ENCODE measurements at regions not wholly inside any gene's neighbourhood (a gene's known extent, or its start where the extent isn't known, plus 50 kb on each side); places are given as distances from the start of the nearest gene placed in this dataset.
"Not testable (repeated sequence)": the region's sequence is repeated elsewhere in the genome, so short reads cannot be mapped to it uniquely, and the experiment has no call there.

- TF ChIP-seq POLR2A (IDR thresholded peaks at IDR 0.05; ENCODE audit: low read depth, low read length), result no peak
- DNase-seq (ENCODE audit: insufficient read length, low spot score), result peak; percentile 33
- FAIRE-seq, result no peak
Measured at GRCh38 chr20:5696011-5696559, 54.1 kb upstream of the SHLD1 start.

DNA sequence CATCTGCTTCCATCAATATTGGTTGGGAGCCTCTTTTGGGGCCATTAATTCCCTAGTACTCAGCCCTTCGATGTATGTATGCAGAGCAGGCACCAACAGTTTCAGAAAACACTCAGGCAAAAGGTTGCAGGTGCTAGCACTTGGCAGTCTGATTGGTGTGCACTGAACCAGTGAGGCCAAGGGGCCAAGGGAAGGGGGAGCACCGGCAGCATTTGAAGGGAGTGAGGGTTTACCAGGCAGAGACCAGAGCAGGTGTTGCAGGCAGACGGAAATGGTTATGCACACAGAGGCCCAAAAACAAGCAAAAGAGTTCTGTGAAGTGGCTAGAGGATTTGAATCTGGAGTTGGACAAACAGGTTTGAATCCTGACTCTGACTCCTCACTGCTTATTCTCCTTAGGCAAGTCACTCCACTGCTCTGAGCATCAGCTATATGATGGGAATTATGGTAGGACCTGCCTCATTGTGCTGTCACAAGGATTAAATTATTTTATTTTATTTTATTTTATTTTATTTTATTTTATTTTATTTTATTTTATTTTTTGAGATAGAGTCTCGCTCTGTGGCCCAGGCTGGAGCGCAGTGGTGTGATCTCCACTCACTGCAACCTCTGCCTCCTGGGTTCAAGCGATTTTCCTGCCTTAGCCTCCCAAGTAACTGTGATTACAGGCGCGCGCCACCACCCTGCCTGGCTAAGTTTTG, 58.1 kb upstream of the SHLD1 start:
- FAIRE-seq (no peak), DNase-seq (ENCODE audit: insufficient read length, low spot score) (no peak)
- TF ChIP-seq POLR2A (IDR thresholded peaks at IDR 0.05; ENCODE audit: low read depth, low read length), result no peak

GRCh38 chr20:5689463-5689862, 60.7 kb upstream of the SHLD1 start:
- no peak for TF ChIP-seq POLR2A (IDR thresholded peaks at IDR 0.05; ENCODE audit: low read depth, low read length)
- FAIRE-seq (no peak), DNase-seq (ENCODE audit: insufficient read length, low spot score) (no peak)

- FAIRE-seq (no peak), DNase-seq (ENCODE audit: insufficient read length, low spot score) (no peak)
Measured at GRCh38 chr20:5688431-5688972, 61.7 kb upstream of the SHLD1 start.

GRCh38 chr20:5687884-5688283, 62.3 kb upstream of the SHLD1 start:
- no peak for FAIRE-seq
- DNase-seq (ENCODE audit: insufficient read length, low spot score), result no peak
- no peak for TF ChIP-seq POLR2A (IDR thresholded peaks at IDR 0.05; ENCODE audit: low read depth, low read length)

More at GRCh38 chr20:5688431-5688972, 61.7 kb upstream of the SHLD1 start:
- TF ChIP-seq POLR2A (IDR thresholded peaks at IDR 0.05; ENCODE audit: low read depth, low read length), result no peak

DNA sequence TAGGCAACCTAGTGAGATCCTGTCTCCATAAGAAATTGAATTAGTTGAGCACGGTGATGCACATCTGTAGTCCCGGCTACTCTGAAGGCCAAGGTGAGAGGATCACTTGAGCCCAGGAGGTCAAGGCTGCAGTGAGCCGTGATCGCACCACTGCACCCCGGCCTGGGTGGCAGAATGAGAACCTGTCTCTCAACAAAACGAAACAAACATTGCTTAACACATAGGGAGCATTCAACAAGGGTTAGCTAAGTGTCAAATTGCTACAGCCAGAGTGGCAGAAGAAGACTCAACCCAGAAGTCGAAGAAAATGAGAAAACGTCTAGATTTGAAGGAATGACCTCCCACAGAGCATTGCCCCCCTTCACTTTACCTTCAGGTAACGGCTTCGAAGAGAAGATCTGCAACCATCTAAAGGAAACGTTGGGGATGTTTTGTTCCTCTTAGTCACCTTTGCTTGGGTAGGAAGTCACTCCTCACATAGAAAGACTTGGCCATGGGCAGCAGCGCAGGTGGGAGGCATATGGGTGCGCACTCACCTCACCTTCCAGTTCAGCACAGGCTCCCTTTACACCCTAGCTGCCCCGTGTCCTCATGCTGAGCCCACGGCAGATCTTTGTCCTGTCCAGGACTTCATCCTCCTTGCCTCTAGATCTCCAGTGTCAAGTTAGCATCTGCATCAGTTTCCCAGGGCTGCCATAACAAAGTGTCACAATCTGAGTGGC, 63.7 kb upstream of the SHLD1 start:
- DNase-seq (ENCODE audit: insufficient read length, low spot score), result no peak
- TF ChIP-seq POLR2A (IDR thresholded peaks at IDR 0.05; ENCODE audit: low read depth, low read length), result no peak
- FAIRE-seq, result no peak

DNA sequence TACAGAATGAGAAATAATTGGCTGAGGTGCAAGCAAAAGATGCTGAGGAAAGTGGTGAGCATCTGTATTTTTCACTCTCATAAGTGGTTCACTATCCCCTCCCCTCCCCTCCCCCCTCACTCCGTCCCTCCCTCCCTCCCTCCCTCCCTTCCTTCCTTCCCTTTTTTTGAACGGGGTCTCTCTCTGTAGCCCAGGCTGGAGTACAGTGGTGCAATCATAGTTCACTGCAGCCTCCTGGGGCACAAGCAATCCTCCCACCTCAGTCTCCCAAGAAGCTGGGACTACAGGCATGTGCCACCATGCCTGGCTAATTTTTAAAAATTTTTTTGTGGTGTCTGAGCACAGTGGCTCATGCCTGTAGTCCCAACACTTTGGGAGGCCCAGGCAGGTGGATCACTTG, 67.6 kb upstream of the SHLD1 start:
- not testable (repeated sequence) for DNase-seq (ENCODE audit: insufficient read length, low spot score); FAIRE-seq

- DNase-seq (ENCODE audit: insufficient read length, low spot score), result no peak
- TF ChIP-seq POLR2A (IDR thresholded peaks at IDR 0.05; ENCODE audit: low read depth, low read length), result no peak
- FAIRE-seq, result no peak
Measured at GRCh38 chr20:5680192-5680591, 69.4 kb upstream of the GPCPD1 start.

GRCh38 chr20:5678777-5679176, 68.0 kb upstream of the GPCPD1 start:
- no peak for DNase-seq (ENCODE audit: insufficient read length, low spot score)
- no peak for TF ChIP-seq POLR2A (IDR thresholded peaks at IDR 0.05; ENCODE audit: low read depth, low read length)
- no peak for FAIRE-seq

DNA sequence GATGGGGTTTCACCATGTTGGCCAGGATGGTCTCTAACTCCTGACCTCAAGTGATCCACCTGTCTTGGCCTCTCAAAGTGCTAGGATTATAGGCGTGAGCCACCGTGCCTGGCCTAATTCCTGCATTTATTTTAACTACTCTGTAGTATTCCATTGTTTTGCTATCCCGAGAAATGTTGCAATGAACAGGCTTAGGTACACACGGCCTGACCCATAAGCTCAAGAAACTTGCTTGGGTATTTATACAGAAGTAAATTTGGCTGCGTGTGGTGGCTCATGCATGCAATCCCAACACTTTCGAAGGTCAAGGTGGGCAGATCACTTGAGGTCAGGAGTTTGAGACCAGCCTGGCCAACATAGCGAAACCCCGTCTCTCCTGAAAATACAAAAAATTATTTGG, 67.1 kb upstream of the GPCPD1 start:
- not testable (repeated sequence) for DNase-seq (ENCODE audit: insufficient read length, low spot score); FAIRE-seq

DNA sequence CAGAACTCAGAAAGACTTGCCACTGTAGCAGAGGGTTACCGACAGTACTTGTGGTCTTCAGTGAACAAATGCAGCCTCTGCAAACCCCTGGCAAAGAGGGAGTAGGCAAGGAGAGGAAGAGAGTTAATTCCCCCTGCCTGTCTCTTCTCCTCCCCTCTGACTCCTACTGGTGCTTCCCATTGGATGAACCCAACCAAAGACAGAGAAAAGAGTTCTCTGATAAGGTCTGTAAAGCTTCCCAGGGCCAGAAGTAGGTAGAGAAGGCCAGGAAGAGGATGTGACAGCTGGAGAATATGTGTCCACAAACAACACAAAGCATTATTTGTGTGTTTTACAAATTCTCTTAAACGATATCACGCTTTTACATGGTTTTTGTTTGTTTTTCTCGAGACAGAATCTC, 66.6 kb upstream of the GPCPD1 start:
- FAIRE-seq (no peak), DNase-seq (ENCODE audit: insufficient read length, low spot score) (no peak)
- TF ChIP-seq POLR2A (IDR thresholded peaks at IDR 0.05; ENCODE audit: low read depth, low read length), result no peak

DNA sequence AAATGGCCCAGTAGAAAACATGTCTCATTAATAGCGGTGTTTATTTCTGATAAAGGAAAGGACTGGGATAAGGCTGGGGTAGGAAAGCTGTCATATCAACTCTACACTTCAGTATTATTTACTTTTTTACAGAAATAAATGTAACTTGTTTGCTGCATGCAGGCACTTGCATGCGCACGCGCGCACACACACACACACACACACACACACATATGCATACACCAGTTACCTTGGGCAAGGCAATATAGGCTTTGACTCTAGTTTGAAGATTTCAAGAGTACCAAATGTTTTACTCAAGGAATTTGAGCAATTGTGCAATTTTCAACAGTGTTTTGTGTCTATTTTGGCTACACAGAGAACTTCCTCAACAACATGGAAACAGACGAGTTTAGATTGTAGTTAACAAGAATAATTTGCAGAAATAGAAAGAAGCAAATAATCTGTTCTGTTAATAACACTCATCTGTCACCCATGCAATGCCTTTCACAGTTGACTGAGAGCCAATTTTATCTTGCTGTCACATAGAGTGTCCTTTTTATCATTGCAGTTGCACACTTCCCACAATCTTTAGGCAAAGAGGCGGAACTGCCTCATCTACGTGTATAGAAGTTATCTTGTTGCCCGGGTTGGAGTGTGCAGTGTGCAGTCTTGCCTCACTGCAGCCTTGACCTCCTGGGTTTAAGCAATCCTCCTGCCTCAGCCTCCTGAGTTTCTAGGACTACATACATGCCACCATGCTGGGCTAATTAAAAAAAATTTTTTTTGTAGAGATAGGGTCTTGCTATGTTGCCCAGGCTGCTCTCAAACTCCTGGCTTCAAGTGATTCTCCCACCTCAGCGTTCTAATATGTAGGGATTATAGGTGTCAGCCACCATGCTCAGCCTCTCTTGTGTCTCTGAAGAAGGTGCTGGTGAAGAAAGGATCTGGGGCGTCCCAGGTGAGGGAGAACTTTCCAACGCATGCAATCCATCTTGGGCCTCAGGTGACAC, 64.6 kb upstream of the GPCPD1 start:
- FAIRE-seq (no peak), DNase-seq (ENCODE audit: insufficient read length, low spot score) (no peak)
- TF ChIP-seq POLR2A (IDR thresholded peaks at IDR 0.05; ENCODE audit: low read depth, low read length), result no peak

GRCh38 chr20:5674176-5674660, 63.4 kb upstream of the GPCPD1 start:
- TF ChIP-seq POLR2A (IDR thresholded peaks at IDR 0.05; ENCODE audit: low read depth, low read length), result no peak
- DNase-seq (ENCODE audit: insufficient read length, low spot score) (no peak), FAIRE-seq (no peak)

Data from H54 (cell line).